GOT3 (cell line): ENCODE measurements at regions not wholly inside any gene's neighbourhood (a gene's known extent, or its start where the extent isn't known, plus 50 kb on each side); places are given as distances from the start of the nearest gene placed in this dataset.
"Not testable (repeated sequence)": the region's sequence is repeated elsewhere in the genome, so short reads cannot be mapped to it uniquely, and the experiment has no call there.

Experiments
- DNase-seq: peaks from one replicate; lab custom pipeline; 2025; ENCODE audit warnings: mixed read lengths; lab: John Stamatoyannopoulos, UW

GRCh38 chr13:103663996-103664395 lies 597.8 kb upstream of the SLC10A2 start:
- DNase-seq, result no peak

GRCh38 chr13:103656311-103656710 lies 590.1 kb upstream of the SLC10A2 start:
- no peak for DNase-seq

- no peak for DNase-seq
These were observed 574.4 kb upstream of the SLC10A2 start for GRCh38 chr13:103640606-103641005.

GRCh38 chr13:103639326-103639725 lies 573.1 kb upstream of the SLC10A2 start:
- DNase-seq, result no peak

- DNase-seq, result no peak
These were observed 572.5 kb upstream of the SLC10A2 start for GRCh38 chr13:103638706-103639105.

- no peak for DNase-seq
These were observed 567.8 kb upstream of the SLC10A2 start for GRCh38 chr13:103634066-103634465.

- no peak for DNase-seq
These were observed 559.0 kb upstream of the SLC10A2 start for GRCh38 chr13:103625194-103625593.

- no peak for DNase-seq
These were observed 551.9 kb upstream of the SLC10A2 start for GRCh38 chr13:103618151-103618550.

- DNase-seq, result no peak
These were observed 549.6 kb upstream of the SLC10A2 start for GRCh38 chr13:103615771-103616170.

GRCh38 chr13:103614761-103615160 lies 548.5 kb upstream of the SLC10A2 start:
- no peak for DNase-seq

GRCh38 chr13:103607995-103608394 lies 541.8 kb upstream of the SLC10A2 start:
- no peak for DNase-seq

- DNase-seq, result no peak
These were observed 539.5 kb upstream of the SLC10A2 start for GRCh38 chr13:103605546-103606326.

GRCh38 chr13:103599870-103600269 lies 533.7 kb upstream of the SLC10A2 start:
- DNase-seq, result not testable (repeated sequence)

GRCh38 chr13:103598671-103599070 lies 532.5 kb upstream of the SLC10A2 start:
- DNase-seq, result no peak

- DNase-seq, result no peak
These were observed 507.2 kb upstream of the SLC10A2 start for GRCh38 chr13:103573446-103573845.

- DNase-seq, result no peak
These were observed 502.1 kb upstream of the SLC10A2 start for GRCh38 chr13:103568314-103568713.

- DNase-seq, result no peak
These were observed 491.7 kb upstream of the SLC10A2 start for GRCh38 chr13:103557878-103558277.

- no peak for DNase-seq
These were observed 490.5 kb upstream of the SLC10A2 start for GRCh38 chr13:103556681-103557080.

GRCh38 chr13:103547914-103548313 lies 481.7 kb upstream of the SLC10A2 start:
- no peak for DNase-seq

- DNase-seq, result no peak
These were observed 480.1 kb upstream of the SLC10A2 start for GRCh38 chr13:103546271-103546670.

GRCh38 chr13:103542648-103543047 lies 476.4 kb upstream of the SLC10A2 start:
- DNase-seq, result no peak

GRCh38 chr13:103540382-103540765 lies 474.2 kb upstream of the SLC10A2 start:
- DNase-seq, result no peak

GRCh38 chr13:103539721-103540381 lies 473.6 kb upstream of the SLC10A2 start:
- DNase-seq, result no peak

- no peak for DNase-seq
These were observed 473.0 kb upstream of the SLC10A2 start for GRCh38 chr13:103539265-103539664.
